UCSD-AML1 (cell line): ENCODE measurements at regions not wholly inside any gene's neighbourhood (a gene's known extent, or its start where the extent isn't known, plus 50 kb on each side); places are given as distances from the start of the nearest gene placed in this dataset.

Experiments used
- DNase-seq: peaks from one replicate; lab custom pipeline; 2025; ENCODE audit not compliant: unreplicated experiment; lab: John Stamatoyannopoulos, UW

DNA sequence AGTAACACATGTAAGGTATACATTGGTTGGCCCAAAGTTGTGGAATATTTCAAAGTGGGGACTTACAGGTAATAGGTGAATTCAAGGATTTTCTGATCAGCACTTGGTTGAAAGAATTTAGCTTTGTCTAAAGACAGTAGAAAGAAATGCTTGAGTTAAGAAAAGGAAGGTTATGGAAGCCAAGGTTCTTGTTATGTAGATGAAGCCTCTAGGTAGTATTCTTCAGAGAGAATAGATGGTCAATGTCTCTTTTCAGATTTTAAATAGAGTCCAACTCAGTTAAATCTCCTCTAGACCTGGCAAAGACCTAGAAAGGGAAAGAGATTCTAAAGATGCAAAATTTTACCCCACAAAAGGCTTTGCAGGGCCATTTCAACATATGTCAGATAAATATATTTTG is 157.4 kb downstream of the ANKRD30B start:
- no peak for DNase-seq

DNA sequence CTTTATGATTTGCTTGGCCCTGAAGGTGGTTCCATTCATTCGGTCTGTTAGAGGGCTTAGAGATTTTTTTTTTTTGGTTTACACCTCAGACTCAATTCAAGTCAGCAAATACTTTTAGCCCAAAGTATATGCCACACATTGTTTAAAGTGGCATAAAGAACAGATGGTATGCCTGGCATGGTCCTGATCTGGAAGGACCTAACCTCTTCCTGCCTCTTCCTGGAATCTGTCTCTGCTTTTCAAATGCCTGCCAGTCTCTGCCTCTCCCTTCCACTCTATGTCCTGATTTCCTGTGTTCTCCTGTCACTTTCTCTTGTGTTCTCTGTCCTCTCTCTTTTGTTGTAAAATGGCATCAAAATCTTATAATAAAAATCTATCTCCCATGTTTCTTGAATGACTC is 158.0 kb downstream of the ANKRD30B start:
- DNase-seq, result no peak

DNA sequence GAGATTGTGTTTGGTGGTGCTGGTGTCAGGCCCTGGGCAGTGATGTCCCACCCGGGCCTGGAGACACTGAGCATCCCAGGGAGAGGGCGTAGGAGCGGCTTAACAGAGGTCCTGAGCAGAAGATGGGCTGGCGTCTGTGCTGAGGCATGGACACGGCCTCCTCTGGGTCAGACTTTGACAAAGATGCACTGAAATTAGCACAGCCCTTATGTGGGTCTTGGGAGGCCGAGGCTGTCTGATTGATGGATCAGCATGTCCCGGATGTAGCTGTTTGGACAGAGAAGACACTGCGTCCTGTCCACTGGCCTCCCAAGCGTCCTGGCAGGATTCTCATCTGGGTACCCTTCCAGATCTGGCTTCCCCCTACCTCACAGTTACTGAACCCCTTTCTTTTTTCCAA is 159.4 kb downstream of the ANKRD30B start:
- DNase-seq, result no peak

DNA sequence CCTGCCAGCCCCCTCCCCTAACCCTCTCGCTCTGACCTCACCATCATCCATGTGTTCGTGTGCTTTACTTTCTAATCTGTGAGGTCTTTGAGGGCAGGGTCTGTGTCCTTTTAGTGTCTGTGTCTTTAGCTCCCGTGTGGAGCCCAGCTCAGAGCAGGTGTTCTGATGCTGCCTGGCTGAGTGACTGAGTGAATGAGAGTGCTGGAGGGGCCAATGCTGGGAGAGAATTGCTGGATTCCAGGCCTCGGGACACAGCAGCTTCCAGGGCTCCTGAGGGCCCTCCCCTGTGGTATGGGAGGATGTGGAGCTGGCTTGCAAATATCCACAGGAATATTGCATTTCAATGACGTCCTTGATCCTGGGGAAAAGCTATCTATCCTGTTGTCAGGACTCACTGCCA is 160.6 kb downstream of the ANKRD30B start:
- DNase-seq, result no peak

DNA sequence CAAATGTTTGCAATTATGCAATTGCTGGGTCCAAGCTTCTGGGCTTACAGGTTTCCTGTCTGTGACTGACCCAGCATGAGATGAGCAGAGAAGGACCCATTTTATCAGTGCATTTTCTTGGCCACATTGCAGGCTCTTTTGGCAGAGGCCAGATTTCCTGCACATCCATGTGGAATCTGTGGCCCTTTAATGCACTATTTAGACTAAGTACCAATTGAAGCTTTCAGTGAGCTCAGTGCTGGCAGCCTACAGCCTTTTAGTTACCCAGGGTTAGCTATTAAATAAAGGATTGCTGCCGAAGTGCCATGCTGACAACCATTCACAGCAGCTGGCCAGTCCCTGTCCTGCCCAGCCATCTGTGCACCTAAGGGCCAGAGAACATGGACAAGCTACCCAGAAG is 165.0 kb downstream of the ANKRD30B start:
- DNase-seq, result no peak

DNA sequence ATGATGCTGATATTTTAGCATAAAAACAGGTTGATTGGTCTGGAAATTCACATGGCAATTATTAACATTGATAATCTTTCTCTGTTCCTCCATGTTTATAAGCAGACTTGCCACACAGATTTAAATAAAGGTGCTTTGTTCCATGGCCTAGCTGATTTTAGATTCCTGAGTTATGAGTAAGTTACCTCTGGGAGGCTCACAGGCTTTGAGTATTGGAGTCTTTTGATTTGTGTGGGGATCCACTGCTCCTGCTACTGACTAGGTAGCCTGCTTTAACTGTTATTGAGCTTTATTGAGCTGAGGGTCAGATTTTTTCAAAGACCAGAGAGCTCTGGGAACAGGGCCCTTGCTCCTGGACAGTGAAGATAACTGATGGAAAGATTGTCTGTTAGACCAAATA is 166.1 kb downstream of the ANKRD30B start:
- DNase-seq, result no peak

DNA sequence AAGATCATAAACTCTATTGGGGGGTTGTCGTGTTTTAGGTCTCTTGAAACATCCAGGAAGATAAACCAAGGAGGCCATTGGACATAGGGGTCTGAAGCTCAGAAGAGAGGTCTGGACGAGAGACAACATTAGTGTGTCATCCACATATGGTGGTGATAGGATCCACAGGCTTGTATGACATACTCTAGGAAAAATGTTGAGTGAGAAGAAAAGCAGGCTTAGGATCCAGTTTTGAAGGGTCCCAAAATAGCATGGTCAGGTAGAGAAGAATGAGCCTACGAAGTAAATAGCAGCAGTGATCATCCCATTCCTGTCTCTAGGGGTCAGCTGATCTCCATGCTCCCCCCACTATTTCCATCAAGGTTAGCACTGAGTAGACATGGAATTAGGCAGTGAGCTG is 166.8 kb downstream of the ANKRD30B start:
- no peak for DNase-seq

DNA sequence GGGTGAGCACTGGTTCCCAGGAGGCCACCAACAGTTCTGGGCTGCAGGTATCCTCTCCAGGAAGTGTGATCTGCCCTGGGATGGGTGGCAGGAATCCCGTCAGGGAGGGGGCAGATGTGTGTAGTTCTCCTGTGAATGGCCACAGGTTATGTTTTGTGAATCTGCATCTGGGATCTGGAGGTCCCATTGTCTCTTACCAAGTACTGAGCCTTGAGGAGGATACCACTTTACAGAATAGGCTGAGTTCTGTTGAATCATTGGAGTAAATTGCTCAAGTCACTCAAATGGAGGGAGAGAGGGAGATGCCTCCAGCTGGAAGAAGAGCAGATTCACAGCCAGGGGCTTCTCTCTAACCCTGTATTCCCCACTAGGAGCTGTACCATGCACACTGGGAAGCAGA is 168.2 kb downstream of the ANKRD30B start:
- no peak for DNase-seq

DNA sequence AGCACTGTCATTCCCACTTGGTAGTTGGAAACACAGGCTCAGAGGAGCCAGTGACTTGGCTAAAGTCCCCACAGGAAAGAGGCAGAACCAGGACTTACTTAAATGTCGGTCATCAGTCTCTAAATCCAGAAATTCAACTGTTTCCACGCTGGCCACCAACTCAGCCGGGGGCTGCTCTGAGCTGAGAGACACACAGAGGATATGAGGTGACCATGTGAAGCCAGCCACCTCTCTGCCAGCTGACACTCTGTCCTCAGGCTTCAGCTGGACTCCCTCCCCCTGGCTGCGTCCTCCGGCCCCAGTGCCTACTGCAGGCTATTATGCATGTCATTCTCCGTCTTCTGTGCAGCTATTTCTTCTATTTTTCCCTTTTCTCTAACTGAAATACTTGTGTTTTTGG is 168.9 kb downstream of the ANKRD30B start:
- no peak for DNase-seq

DNA sequence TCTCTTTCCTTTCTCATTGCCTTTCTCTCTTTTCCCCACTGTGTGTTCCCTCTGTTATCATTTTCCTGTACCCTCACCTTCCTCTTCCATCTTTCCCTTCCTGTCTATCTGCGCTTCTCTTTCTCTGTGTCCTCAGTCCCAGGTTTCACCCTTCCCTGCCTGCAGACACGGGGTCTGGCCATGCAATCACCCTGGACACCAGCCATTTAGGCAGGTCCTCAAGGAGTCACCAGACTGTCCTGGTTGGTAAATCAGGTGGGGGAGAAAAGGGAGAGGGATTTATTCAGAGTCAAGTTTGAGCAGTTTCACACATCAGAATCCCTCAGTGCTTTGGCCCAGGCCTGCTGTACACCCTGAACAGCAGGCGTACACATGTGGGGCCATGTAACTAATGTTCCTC is 169.3 kb downstream of the ANKRD30B start:
- no peak for DNase-seq

DNA sequence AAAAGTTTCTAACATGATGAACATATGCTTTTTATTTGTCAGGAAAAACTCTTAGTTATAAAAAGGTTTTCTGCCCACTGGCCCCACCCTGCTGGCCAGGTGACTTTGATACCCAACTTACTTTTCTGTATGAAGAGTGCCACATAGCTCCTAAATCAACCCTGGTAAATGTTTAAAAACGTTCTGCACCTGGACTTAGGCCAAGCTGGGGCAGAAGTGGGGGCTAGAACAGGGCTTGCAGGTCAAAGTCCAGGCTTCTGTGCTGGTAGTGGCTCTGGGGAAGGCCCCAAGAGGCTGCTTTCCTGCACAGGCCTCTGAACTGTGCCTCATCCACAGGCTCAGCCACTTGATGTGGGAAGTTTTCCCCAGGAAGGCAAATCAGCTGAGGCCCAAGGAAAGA is 171.7 kb downstream of the ANKRD30B start:
- no peak for DNase-seq

DNA sequence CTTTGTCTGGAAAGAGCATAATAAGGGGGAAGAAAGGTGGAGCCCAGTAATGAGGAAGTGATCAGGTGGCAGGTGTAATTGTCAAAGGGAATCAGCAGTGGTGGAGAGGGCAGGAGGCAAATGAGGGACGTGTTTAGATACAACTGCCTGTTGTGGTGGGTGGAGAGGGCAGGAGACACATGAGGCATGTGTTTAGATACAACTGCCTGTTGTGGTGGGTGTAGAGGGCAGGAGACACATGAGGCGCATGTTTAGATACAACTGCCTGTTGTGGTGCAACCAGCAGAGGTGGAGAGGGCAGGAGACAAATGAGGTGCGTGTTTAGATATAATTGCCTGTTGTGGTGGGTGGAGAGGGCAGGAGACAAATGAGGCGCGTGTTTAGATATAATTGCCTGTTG is 173.1 kb downstream of the ANKRD30B start:
- DNase-seq, result no peak

DNA sequence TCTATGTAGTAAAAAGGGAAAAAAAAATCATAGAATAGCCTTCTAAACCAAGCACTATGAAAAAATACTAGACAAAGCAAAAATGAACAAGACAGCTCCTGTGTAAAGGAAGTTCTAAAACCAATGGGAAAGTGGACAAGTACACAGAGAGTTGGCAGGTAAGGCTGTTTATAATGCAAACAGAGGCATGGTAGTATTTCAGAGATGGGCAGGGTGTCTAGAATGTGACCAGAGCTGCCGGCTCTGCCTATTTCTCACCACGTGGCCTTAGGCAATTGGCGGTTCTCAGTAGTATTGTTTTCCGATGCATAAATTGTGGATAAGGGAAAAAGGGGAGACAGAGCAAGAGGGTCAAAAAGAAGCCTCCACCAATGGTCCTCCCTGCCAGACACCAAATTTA is 173.6 kb downstream of the ANKRD30B start:
- no peak for DNase-seq

DNA sequence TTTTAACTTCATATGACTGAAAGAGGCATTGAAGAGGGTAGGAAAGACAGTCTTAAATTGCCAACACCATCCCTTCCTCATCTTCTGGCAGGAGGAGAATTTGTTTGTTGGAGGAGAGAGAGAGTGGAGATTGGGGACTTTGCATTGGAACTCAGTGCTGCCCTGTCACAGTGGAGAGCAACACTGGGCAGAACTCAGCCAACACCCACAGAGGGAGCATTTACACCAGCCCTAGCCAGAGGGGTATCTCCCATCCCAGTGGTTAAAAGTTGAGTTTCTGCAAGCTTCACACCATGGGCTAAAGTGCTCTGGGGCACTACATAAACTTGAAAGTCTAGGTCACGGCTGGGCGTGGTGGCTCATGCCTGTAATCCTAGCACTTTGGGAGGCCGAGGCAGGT is 174.1 kb downstream of the ANKRD30B start:
- no peak for DNase-seq

DNA sequence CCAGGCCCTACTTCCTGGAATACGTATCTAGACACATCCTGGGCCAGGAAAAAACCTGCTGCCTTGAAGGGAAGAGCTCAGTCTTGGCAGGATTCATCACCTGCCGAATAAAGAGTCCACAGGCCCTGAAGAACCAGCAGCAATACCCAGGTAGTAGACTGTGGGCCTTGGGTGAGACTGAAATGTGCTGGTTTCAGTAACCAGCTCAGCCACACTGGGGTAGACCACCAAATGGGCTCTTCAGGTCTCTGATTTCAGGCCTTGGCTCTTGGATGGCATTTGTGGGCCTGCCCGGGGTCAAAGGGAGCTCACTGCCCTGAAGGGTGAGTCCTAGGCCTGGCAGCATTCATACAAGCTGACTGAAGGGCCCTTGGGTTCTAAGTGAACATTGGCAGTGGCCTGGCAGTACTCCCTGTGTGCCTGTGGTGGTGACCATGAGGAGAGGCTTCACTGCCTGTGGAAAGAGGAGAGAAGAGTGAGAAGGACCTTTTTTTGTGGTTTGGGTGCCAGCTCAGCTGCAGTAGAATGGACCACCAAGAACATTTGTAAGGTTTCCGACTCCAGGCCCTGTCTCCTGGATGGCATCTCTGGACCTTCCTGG is 175.1 kb downstream of the ANKRD30B start:
- DNase-seq, result no peak

DNA sequence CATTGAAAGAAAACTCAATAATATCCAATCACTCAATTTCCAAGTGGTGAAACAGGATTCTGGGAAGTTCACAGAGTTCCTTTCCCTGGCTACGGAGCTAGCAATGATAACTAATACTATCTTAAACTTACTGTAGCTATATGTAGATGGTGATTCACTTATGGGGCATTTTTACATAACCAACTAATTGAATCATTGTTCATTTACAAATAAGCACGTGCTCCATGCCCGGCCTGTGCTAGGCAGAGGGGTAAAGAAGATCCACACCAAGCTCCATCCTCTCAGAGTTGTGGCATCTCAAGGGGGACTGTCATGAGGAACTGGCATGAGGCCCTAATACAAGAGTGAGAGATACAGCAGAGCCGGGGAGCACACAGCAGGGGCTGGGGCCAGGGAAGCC is 176.3 kb downstream of the ANKRD30B start:
- no peak for DNase-seq

DNA sequence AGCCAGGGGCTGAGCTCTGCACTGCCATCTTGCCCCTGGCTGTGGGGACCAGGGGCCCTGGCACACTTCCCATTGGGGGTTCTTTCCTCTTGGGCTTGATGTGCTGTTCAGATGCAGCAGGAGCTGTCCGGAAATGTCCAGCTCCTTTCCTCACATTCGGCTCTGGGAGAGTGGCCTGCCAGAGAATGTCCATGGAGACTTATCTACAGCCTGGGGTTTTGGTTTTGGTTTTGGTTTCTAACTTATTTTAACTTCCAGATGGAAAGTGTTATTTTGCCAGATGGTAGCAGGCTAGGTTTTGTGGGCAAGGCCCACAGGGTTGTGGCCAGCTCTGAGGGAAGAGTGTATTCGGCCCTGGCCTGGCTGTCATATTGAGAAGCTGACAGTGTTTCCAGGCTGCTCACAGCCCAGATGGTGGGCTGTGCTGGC is 177.3 kb downstream of the ANKRD30B start:
- no peak for DNase-seq

DNA sequence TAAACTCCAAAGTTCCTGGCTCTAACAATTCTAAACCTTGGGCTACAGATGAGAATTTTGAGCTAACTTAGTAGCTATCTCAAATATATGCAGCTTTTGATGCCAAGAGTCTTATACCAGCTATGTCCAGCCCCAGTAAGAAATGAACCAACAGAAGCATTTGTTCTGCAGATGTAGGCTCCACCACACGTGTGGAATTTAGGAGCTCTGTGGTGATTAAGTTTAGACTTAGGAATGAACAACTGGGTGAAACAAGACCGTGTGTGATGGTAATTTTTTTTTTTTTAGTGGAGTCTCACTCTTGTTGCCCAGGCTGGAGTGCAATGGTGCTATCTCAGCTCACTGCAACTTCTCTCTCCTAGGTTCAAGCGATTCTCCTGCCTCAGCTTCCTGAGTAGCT is 179.7 kb downstream of the ANKRD30B start:
- DNase-seq, result no peak

DNA sequence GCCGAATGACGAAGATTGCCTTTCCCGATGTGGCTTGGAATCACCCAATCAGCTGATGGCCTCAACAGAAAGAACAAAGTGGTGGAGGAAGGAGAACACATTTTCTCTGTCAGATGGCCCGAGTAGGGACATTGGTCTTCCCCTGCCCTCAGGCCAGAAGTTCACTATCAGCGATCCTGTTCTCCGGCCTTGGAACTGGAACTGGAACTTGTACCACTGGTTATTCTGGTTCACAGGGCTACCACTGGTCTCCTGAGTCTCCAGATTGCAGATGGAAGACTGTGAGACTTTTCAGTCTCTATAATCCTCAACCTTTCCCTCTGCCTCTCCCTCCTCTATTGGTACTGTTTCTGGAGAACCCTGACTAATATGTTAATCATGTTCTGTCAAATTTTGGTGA is 180.4 kb downstream of the ANKRD30B start:
- DNase-seq, result no peak

DNA sequence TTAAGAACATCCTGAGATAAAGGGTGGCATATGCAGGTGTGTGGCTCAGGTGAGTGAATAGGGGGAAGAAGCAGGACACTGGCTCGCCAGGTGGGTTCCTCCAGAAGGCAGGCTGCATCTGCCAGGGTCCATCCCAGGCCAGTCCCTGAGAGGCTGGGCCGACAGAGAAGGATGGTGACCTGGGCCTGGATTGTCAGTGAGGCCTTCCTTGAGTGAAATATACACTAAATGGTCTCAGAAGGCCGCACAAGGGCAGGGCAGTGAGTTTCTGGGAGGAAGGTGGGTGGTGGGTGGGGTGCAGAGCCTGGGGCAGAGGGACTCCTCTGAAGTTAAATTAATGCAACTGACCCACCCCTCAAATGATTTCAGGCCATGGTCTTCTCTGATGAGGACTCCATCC is 182.1 kb downstream of the ANKRD30B start:
- no peak for DNase-seq

DNA sequence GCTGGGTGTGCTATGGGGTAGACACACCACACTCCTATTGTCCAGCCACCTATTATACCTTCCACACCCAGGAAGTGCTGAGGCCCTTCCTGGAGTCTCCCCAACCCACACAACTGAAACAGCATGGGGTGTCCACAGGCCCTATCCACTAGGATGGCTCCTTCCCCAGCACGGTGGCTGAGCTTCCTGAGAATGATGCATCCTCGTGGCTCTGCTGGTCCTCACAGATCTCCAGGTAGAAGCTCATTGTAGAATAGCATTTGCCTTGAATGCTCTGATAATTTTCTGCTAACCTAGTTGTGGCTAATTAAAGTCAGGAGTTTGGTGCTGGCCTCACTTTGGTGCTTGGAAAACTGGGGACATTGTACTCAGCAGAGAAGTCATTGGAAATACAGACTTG is 182.6 kb downstream of the ANKRD30B start:
- no peak for DNase-seq

DNA sequence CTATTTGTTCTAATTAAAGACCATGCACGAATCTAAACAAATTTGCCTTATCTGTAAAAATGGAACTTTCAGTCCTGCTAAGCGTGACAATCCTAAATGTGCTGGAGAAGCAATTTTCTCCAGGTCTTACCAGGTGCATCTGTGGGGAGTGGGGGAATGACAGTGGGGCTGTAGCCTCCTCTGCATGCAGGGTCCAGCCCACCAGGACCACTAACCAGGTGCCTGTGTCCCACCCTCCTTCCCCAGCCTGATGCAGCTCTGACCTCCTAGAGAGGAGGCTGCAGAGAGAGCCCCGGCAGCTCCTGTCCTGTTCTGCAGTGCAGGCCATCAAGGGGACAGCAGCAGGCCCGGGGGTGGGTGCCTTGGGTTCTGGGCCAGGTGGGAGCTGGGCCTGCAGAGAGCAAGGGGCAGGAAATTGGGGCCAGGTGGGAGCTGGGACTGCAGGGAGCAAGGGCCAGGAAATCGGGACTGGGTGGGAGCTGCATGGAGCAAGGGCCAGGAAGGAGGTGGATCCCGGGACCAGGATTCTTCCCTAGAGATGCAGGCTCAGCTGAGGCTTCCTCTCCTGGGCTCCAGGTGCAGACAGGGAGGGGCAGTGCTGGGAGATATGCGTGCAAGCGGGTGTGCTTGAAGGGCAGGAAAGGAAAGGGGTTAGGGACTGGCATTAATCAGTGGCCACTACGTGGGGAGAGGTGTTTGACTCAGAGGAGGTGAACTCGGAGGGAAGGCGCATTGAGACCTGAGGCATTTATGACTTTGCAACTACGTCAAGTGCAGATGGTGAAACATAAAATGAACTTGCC is 185.3 kb downstream of the ANKRD30B start:
- no peak for DNase-seq

DNA sequence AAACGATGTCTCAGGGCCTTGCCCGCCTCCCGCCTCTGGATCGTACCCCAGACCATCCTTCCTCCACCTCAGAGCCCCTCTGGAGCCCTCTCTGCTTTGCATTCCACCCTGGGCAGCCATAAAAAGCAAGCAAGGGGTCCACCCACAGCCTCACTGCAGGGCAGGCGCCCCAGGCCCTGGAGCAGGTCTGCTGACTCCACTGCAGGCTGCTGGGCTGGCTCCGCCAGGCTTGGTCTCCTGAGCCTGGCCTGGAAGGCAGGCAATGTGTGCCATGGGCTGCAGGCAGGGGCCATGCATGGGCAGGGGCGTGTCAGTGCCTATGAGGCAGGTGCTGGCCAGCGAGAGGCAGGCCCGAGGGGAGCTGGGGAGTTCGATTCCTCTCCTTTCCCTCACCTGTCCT is 186.0 kb downstream of the ANKRD30B start:
- no peak for DNase-seq
